ENCODE measurements at regions not wholly inside any gene's neighbourhood (a gene's known extent, or its start where the extent isn't known, plus 50 kb on each side); places are given as distances from the start of the nearest gene placed in this dataset.

DNA sequence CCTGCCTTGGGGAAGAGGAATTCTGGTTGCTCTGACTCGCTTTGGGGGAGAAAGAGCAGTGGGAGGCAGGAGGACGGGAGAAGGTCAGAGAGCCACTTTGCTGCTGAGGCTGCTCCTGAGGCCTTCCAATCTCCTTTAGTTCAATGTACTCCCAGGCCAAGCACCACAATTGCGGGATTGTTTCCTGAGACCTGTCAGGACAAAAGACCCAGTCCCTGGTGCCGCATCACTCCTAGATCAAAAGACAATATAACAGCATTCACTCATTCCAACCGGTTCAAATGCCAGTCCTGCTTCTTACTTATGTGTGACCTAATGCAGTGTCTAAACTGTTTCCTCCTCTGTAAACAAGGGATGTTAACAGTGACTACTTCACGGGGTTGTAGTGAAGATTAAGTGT is 106.4 kb downstream of the TRIML1 start:
- 73% methylated on average over 6 of the region's 6 CpGs for WGBS
- no peaks in the 10 kb centered on the region for H3K27me3 ChIP-seq
- no peak overlapping the region for H3K27ac ChIP-seq
- H3K4me3 ChIP-seq = no peak overlapping the region
- H3K9me3 ChIP-seq = peaks cover 3% of the 10 kb centered on the region
- DNase-seq (ENCODE audit: low spot score in 2 of 2) = no peak
- TF ChIP-seq POLR2A (IDR thresholded peaks at IDR 0.05) (no peak), EP300 (IDR thresholded peaks at IDR 0.05) (no peak), POLR2AphosphoS5 (IDR thresholded peaks at IDR 0.05) (no peak)
- TF ChIP-seq, protein P1, sequence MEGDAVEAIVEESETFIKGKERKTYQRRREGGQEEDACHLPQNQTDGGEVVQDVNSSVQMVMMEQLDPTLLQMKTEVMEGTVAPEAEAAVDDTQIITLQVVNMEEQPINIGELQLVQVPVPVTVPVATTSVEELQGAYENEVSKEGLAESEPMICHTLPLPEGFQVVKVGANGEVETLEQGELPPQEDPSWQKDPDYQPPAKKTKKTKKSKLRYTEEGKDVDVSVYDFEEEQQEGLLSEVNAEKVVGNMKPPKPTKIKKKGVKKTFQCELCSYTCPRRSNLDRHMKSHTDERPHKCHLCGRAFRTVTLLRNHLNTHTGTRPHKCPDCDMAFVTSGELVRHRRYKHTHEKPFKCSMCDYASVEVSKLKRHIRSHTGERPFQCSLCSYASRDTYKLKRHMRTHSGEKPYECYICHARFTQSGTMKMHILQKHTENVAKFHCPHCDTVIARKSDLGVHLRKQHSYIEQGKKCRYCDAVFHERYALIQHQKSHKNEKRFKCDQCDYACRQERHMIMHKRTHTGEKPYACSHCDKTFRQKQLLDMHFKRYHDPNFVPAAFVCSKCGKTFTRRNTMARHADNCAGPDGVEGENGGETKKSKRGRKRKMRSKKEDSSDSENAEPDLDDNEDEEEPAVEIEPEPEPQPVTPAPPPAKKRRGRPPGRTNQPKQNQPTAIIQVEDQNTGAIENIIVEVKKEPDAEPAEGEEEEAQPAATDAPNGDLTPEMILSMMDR (IDR thresholded peaks at IDR 0.05) = no peak
- H3K36me3 ChIP-seq = no peaks in the 10 kb centered on the region
- H3K4me1 ChIP-seq = no peaks in the 10 kb centered on the region

GRCh38 chr4:188246488-188246887 is 107.2 kb downstream of the TRIML1 start:
- no peak for DNase-seq (ENCODE audit: low spot score in 2 of 2)
- no peaks in the 10 kb centered on the region for H3K27me3 ChIP-seq
- H3K9me3 ChIP-seq = peaks cover 3% of the 10 kb centered on the region
- WGBS = 80% methylated on average over 8 of the region's 8 CpGs
- no peak overlapping the region for H3K27ac ChIP-seq
- H3K4me1 ChIP-seq = no peaks in the 10 kb centered on the region
- TF ChIP-seq, protein P1 (IDR thresholded peaks at IDR 0.05) = no peak
- TF ChIP-seq POLR2A (IDR thresholded peaks at IDR 0.05) = no peak
- no peak for TF ChIP-seq EP300 (IDR thresholded peaks at IDR 0.05)
- TF ChIP-seq POLR2AphosphoS5 (IDR thresholded peaks at IDR 0.05) = no peak
- H3K36me3 ChIP-seq = no peaks in the 10 kb centered on the region
- no peak overlapping the region for H3K4me3 ChIP-seq

DNA sequence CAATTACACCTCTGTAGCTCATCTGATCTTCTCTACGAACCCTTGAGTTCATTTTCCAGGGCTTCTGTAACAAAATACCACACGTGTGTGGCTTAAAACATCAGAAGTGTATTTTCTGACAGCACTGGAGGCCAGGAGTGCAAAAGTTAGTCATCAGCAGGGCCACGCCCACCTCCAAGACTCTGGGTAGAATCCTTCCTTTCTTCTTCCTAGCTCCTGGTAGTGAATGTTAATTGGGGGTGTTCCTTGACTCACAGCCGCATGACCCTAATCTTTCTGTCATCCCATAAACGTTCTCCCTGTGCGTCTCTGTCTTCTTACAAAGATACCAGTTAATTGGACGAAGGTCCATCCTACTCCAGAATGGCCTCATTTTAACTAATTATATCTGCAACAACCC is 115.0 kb downstream of the TRIML1 start:
- H3K4me3 ChIP-seq = no peak overlapping the region
- 78% methylated on average over 7 of the region's 7 CpGs for WGBS
- H3K36me3 ChIP-seq = no peaks in the 10 kb centered on the region
- DNase-seq (ENCODE audit: low spot score in 2 of 2) = no peak
- H3K27ac ChIP-seq = no peak overlapping the region
- H3K27me3 ChIP-seq = no peaks in the 10 kb centered on the region
- H3K9me3 ChIP-seq = peaks cover 3% of the 10 kb centered on the region
- H3K4me1 ChIP-seq = no peaks in the 10 kb centered on the region
- TF ChIP-seq EP300 (IDR thresholded peaks at IDR 0.05) (no peak), POLR2AphosphoS5 (IDR thresholded peaks at IDR 0.05) (no peak), POLR2A (IDR thresholded peaks at IDR 0.05) (no peak)
- TF ChIP-seq, protein P1 (IDR thresholded peaks at IDR 0.05) = no peak

DNA sequence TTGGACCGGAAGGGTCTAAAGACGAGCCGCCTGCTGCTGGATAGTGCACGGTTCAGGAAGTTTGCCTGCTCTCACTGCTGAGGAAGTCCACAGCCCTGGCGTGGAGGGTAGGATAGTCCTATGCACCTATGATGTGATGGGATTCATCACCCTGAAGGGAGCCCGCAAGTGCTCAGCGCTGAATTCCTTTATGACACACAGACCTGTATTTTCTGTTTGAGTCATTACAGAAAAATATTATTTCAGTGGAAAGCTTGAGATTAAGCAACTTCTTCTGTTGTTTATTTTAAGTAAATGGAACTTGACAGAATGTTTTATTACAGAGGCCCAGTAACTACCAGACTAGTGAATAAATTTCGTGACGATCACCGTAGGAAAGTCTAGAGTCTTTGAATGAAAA is 123.2 kb downstream of the TRIML1 start:
- H3K27me3 ChIP-seq = no peaks in the 10 kb centered on the region
- TF ChIP-seq, protein P1 (IDR thresholded peaks at IDR 0.05) = no peak
- no peak for TF ChIP-seq POLR2A (IDR thresholded peaks at IDR 0.05)
- TF ChIP-seq EP300 (IDR thresholded peaks at IDR 0.05) = no peak
- TF ChIP-seq POLR2AphosphoS5 (IDR thresholded peaks at IDR 0.05) = no peak
- no peaks in the 10 kb centered on the region for H3K9me3 ChIP-seq
- DNase-seq (ENCODE audit: low spot score in 2 of 2) = no peak
- H3K4me1 ChIP-seq = no peaks in the 10 kb centered on the region
- no peaks in the 10 kb centered on the region for H3K36me3 ChIP-seq
- H3K4me3 ChIP-seq = no peak overlapping the region
- 66% methylated on average over 10 of the region's 10 CpGs for WGBS
- no peak overlapping the region for H3K27ac ChIP-seq

- no peaks in the 10 kb centered on the region for H3K9me3 ChIP-seq
- no peak overlapping the region for H3K27ac ChIP-seq
- H3K36me3 ChIP-seq = no peaks in the 10 kb centered on the region
- no peaks in the 10 kb centered on the region for H3K27me3 ChIP-seq
- no peak overlapping the region for H3K4me3 ChIP-seq
- DNase-seq (ENCODE audit: low spot score in 2 of 2) = no peak
- WGBS = 91% methylated on average over 5 of the region's 5 CpGs
- TF ChIP-seq, protein P1 (IDR thresholded peaks at IDR 0.05) = no peak
- no peak for TF ChIP-seq POLR2AphosphoS5 (IDR thresholded peaks at IDR 0.05)
- no peak for TF ChIP-seq EP300 (IDR thresholded peaks at IDR 0.05)
- TF ChIP-seq POLR2A (IDR thresholded peaks at IDR 0.05) = no peak
- H3K4me1 ChIP-seq = no peaks in the 10 kb centered on the region
Observed at GRCh38 chr4:188263321-188263720, 124.1 kb downstream of the TRIML1 start.
